Stomach (tissue), 4 donors: ENCODE measurements at regions not wholly inside any gene's neighbourhood (a gene's known extent, or its start where the extent isn't known, plus 50 kb on each side); places are given as distances from the start of the nearest gene placed in this dataset.

Experiments
- EP300 ChIP-seq: sonication (generic); formaldehyde crosslinking; IDR thresholded peaks from one replicate; pipeline ENCODE4 v1.6.1; 2017; ENCODE audit warnings: antibody characterized with exemption
- POLR2A ChIP-seq, 4 donors: fragments of 450-650 bp; IDR thresholded peaks; one replicate each; pipeline ENCODE4 v1.6.1; 2016; ENCODE audit warnings: antibody characterized with exemption in 4 of 4, control low read depth in 2 of 4, mild to moderate bottlenecking in 1 of 4, moderate library complexity in 1 of 4
- POLR2AphosphoS5 ChIP-seq, 3 donors: sonication (generic); formaldehyde crosslinking; IDR thresholded peaks; one replicate each; pipeline ENCODE4 v1.6.1; 2016; ENCODE audit warnings: antibody characterized with exemption in 3 of 3
- TF ChIP-seq, protein P1 (sequence below), 7 experiments: fragments of 450-650 bp in 4 of 7; fragments of 200-600 bp in 3 of 7; sonication (generic) in 3 of 7; IDR thresholded peaks; one replicate each; pipeline ENCODE4 v1.5.1; 2016 to 2019; ENCODE audit warnings: antibody characterized with exemption in 7 of 7, control low read depth in 2 of 7, mild to moderate bottlenecking in 1 of 7

DNA sequence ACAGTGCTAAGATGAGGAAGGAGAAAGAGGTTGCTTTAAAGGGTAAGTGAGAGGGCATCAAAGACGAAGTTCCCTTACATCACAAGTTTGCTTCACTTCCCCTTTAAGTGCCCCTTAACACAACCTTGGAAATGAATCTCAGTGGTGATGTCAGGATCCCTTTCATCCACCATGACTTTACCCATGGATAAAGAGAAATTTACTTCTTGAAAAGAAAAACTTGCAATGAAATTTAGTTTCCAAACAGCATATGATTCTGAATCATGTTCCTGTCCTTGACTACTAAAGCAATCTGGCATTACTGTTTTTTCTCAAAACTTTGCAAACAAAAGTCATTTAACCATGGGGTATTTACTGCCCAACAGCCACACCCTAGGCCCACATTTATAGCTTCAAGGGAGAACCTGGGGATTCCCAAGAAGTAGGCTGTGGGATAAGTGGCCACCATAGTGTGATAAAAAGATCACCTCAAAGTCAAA is 135.9 kb downstream of the ITGB8 start:
- TF ChIP-seq POLR2A (IDR thresholded peaks at IDR 0.05) (no peak), POLR2AphosphoS5 (IDR thresholded peaks at IDR 0.05) (no peak), EP300 (no peak)
- TF ChIP-seq, protein P1, sequence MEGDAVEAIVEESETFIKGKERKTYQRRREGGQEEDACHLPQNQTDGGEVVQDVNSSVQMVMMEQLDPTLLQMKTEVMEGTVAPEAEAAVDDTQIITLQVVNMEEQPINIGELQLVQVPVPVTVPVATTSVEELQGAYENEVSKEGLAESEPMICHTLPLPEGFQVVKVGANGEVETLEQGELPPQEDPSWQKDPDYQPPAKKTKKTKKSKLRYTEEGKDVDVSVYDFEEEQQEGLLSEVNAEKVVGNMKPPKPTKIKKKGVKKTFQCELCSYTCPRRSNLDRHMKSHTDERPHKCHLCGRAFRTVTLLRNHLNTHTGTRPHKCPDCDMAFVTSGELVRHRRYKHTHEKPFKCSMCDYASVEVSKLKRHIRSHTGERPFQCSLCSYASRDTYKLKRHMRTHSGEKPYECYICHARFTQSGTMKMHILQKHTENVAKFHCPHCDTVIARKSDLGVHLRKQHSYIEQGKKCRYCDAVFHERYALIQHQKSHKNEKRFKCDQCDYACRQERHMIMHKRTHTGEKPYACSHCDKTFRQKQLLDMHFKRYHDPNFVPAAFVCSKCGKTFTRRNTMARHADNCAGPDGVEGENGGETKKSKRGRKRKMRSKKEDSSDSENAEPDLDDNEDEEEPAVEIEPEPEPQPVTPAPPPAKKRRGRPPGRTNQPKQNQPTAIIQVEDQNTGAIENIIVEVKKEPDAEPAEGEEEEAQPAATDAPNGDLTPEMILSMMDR (IDR thresholded peaks at IDR 0.05) = no peak
